Right renal pelvis (tissue), 4 donors: ENCODE measurements at regions not wholly inside any gene's neighbourhood (a gene's known extent, or its start where the extent isn't known, plus 50 kb on each side); places are given as distances from the start of the nearest gene placed in this dataset.
"Not testable (repeated sequence)": the region's sequence is repeated elsewhere in the genome, so short reads cannot be mapped to it uniquely, and the experiment has no call there.

Experiments
- DNase-seq, 4 donors: peaks; one replicate each; pipeline ENCODE4 v3.0.0-alpha.2; 2013; ENCODE audit warnings: low read depth in 4 of 4, low spot score in 3 of 4, missing footprints in 1 of 4

DNA sequence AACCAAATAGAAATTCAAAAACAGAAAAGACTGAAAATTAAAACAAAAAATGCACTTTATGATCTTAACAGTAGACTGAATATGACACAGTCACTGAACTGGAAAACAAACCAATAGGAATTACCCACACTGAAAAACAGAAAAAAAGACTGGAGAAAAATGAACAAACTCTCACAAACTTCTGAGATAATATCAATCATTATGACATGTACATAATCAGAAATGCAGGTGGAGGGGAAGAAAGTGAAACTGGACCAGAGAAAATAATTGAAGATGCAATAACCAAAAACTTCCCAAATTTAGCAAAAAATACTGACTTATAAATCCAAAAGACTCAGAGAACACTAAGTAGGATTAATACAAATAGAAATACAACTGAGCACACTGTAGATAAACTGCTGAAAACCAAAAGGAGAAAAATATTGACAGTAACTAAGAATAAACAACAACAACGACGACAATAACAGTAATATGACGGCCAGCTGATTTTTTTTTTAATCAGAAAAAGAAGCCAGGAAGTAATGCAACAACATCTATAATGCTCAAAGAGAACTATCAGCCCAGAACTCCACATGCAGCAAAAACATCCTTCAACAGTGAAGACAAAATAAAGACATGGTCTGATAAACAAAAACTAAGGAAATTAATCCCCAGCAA lies 108.1 kb downstream of the ZFAND4 start:
- DNase-seq: no peak

DNA sequence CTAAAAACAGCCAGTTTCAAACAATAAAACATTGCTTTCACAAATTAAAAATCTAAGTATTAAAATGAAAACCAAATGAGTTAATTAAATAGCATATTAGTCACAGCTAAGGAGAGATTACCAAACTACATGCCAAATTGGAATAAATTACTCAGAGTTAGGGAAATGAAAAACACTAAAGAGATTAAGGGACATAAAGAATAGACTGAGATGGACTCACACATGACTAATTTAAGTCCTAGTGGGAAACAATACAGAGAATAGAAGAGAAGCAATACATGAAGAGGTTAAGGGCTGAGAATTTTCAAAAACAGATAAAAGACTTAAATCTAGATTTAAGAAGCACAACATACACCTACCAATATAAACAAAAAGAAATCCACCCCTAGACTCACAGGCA lies 110.6 kb downstream of the ZFAND4 start:
- DNase-seq: no peak

DNA sequence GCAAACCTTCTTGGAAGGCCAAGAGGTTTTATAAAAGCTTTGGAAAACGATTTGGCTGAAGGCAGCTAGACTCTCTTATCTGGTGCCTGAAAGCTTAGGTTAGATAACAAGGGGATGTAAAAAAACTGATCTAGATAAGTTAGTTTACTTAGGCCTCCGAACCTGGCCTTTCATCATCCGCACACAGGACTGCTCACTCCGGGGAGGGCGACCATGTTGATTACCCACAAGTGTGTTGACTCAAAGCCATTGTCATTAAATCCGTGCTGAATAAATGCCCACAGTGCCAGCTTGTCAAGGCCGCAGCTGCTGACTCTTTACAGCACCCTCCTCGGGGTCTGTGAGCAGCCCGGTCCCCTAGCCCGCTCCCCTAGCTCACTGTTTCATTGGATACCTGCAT lies 112.3 kb downstream of the ZFAND4 start:
- no peak for DNase-seq

DNA sequence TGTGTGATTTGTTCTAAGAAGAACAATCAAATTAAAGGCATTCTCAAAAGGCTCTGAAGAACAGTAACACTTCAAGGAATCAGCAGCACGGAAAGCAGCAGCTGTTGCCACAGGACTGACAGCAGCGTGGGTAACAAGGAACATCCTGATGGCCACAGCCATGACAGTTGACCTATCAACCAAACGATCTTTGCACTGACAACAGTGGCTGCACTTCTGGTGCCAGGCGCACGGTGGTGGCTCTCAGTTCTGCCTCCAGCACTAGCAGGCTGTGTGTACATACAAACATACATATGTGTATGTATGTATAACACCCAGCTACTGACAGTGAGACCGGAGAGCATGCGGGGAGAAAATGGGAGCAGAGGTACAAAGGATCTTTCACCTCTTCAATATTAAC lies 114.1 kb downstream of the ZFAND4 start:
- no peak for DNase-seq

DNA sequence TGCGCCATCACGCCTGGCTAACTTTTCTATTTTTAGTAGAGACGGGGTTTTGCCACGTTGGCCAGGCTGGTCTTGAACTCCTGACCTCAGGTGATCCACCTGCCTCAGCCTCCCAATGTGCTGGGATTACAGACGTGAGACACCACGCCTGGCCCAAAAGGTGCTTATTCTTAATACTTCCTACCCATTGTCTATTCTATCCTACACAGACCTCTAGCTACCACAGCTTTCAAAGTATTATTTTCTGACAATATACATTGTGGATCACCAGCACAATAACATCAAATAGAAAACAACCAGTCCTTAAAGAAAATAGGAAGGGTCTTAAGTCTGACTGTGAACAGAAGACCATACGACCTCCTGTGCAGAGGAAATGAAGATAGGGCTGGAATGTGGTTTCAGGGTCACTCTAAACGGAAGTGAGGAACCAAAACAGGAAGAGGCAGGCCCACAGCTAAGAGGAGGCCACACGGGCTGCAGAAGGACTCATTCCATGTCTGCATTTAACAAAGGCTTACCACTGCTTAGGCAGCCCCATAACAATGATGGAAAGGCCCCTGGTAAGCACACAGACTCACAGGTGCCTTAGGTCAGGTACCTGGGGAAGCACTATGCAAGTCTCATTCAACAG lies 115.2 kb downstream of the ZFAND4 start:
- no peak for DNase-seq

DNA sequence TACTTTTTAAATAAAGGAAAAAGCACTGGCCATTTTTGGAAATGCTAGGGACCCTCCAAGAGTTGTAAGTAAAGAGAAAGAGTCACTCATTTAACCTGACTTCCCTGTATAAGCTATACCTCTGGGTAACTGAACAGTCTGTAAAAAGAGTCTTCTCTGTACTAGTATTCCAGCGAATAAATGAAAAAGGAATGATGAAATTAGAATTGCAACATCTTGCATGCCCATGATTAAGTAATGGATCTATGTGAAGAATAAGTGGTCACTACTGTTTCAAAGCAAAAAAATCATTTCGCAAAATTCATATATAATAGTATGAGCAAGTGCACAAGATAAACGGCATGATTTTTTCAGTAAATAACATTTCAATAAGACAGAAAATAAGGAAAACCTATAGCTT lies 116.8 kb downstream of the ZFAND4 start:
- no peak for DNase-seq

DNA sequence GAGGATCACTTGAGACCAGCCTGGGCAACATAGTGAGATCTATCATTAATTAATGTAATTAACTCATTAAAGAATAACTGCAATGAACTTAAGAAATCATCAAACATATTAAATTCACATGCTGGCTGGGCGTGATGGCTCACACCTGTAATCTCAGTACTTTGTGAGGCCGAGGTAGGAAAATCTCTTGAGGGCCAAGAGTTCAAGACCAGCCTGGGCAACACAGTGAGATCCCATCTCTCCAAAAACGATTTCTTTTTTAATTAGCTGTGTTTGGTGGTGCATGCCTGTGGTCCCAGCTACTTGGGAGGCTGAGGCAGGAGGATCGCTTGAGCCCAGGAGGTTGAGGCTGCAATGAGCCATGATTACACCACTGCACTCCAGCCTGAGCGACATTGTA lies 117.2 kb downstream of the ZFAND4 start:
- not testable (repeated sequence) for DNase-seq

DNA sequence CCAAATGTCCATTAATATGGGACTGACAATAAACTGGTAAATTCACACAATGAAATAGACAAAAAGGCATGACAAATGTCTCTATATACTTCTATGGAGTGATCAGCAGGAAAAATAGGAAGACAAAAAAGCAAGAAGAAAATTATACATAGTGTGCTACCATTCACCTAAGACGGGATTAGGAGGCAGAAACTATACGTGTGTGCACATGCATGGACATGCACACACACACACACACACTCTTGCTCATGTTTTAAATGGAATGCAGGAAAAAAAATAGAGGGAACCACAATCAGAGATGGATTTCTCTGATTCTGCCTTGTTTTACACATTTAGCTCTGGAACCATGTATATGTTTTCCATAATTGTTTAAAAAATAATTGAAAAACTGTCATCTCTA lies 119.0 kb downstream of the ZFAND4 start:
- DNase-seq: no peak

DNA sequence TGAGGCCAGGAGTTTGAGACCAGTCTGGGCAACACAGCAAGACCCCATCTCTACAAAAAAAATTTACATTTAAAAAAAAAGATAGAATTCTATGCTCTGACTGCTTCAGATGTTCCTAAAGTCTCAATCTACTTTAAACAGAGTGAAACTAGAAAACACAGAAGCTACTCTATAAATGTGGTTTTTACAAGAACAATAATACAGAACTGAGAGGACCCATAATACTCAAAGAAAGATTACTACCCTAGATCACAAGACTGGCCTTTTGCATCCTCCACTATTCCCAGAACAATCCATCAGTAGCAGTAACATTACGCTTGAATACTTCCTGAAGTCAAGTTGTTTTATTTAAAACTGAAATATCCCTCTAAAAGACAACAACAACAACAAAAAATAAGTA lies 119.4 kb downstream of the ZFAND4 start:
- no peak for DNase-seq

DNA sequence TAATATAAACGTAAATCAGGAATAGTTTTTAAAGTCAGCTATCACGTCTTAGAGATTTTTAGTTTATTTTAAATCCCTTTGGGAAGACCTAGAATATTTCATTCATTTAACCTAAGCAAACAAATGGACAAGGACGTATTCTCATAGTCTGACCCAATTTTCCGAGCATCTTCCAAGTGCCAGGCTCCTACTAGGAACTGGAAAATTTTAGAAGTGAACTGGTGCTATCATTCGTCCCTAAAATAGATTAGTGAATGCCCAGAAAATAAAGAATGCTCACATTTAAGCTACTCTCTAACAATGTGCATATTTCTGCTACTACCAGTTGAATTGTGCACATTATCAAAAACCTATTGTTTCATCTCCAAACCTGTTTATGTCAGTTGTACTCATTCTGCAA lies 120.1 kb downstream of the ZFAND4 start:
- DNase-seq: no peak

DNA sequence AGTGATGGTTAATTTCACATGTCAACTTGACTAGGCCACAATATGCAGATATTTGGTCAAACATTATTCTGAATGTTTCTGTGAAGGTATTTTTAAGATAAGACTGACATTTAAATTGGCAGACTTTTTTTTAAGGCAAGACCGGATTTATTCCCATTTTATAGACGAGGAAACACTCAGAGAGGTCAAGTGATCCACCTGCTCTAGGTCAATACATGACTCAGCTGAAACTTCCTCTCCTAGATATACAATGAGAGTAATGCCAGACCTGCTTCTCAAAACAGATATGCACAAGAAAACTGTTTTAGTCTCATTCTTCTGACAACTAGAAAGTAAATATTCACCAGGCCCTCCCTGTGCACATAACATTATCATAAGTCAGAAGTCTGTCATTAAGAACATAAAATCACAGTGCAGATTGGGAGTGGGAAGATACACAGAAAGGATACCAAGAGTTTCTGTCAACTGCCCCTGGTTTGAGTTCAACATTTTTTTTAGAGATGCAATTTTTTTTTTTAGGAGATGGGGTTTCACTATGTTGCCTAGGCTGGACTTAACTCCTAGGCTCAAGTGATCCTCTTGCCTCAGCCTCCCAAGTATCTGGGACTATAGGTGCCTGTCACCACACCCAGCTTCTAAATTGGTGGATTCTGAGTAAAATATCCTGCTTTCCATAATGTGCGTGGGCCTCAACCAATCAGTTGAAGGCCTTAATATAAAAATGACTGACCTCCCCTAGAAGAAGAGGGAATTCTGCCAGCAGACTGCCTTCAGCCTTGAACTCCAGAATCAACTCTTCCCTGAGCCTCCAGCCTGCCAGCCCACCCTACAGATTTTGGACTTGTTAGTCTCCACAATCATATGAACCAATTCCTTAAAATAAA lies 121.4 kb downstream of the ZFAND4 start:
- DNase-seq: no peak

DNA sequence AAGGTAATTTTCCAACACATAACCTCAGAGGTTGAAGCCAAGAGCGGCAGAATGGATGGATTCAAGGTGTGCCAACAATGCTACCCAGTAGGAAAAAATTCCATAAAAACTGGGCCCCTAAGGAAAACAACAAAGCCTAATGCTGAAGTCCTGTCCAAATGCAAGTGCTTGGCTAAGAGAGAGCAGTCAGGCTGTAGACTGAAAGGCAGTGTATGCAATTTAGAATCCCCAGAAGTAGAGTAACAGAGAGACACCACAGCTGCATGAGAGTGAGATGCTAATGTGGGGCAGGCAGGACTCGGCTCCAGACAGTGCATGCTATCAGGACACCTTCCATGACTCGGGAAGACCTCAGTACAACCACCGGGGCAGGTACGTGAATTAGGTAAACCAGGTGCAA lies 124.5 kb downstream of the ZFAND4 start:
- DNase-seq: no peak

DNA sequence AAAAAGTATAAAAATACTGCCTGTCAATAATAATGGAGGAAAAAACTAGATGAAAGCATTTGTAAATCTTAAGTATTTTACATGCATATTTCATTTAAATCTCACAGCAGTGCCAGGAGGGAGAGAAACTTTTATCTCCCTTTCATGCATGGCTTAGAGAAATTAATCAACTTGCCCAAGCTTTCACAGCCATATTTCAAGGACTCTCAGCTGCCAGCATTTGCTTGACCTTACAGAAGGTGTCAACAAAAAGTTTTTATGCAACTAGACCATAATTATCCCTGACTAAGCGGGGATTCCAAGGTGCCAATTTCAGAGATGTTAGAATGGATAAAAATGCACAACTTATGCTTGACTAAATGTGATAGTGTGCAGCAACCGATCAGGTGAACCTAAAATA lies 125.4 kb downstream of the ZFAND4 start:
- DNase-seq: no peak

DNA sequence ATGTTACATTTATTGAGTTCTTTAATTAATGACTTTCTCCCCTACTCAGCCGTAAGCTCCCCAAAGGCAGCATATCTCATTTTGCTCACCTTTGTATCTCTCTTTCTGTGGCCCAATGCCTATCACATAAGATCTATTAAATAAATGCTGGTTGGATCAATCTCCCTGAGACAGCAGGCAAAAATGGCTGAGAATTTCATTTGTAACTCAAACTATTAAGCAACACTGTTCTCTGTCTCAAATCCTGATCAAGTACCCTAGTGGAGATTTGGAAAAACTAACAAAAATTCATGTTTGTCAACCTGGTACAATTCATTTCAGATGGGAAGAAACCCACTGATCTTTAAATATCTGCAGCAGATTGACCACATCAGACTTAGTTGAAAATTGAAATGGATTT lies 127.4 kb downstream of the ZFAND4 start:
- DNase-seq: no peak

DNA sequence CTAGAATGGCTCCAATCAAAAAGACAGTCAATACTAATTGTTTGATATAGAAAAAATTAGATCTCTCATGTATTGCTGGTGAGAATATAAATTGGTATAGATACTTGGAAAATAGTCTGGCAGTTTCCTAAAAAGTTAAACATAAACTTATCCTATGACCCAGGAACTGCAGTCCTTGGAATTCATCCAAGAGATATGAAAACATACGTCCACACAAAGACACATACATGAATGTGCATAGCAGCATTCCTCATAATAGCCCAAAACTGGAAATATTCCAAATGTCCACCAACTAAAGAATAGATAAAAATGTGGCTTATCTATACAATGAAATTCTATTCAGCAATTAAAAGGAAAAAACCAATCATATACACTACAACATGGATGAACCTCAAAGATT lies 128.4 kb downstream of the ZFAND4 start:
- DNase-seq: no peak

DNA sequence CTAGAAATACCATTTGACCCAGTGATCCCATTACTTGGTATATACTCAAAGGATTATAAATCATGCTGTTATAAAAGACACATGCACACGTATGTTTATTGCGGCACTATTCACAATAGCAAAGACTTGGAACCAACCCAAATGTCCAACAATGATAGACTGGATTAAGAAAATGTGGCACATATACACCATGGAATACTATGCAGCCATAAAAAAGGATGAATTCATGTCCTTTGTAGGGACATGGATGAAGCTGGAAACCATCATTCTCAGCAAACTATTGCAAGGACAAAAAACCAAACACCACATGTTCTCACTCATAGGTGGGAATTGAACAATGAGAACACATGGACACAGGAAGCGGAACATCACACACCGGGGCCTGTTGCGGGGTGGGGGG lies 131.5 kb downstream of the ZFAND4 start:
- DNase-seq: not testable (repeated sequence)

DNA sequence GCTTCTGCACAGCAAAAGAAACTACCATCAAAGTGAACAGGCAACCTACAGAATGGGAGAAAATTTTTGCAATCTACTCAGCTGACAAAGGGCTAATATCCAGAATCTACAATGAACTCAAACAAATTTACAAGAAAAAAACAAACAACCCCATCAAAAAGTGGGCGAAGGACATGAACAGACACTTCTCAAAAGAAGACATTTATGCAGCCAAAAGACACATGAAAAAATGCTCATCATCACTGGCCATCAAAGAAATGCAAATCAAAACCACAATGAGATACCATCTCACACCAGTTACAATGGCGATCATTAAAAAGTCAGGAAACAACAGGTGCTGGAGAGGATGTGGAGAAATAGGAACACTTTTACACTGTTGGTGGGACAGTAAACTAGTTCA lies 132.0 kb downstream of the ZFAND4 start:
- DNase-seq: not testable (repeated sequence)

DNA sequence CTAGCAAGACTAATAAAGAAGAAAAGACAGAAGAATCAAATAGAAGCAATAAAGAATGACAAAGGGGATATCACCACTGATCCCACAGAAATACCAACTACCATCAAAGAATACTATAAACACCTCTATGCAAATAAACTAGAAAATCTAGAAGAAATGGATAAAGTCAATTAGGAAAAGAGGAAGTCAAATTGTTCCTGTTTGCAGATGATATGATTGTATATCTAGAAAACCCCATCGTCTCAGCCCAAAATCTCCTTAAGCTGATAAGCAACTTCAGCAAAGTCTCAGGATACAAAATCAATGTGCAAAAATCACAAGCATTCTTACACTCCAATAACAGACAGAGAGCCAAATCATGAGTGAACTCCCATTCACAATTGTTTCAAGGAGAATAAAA lies 133.0 kb downstream of the ZFAND4 start:
- DNase-seq: not testable (repeated sequence)

DNA sequence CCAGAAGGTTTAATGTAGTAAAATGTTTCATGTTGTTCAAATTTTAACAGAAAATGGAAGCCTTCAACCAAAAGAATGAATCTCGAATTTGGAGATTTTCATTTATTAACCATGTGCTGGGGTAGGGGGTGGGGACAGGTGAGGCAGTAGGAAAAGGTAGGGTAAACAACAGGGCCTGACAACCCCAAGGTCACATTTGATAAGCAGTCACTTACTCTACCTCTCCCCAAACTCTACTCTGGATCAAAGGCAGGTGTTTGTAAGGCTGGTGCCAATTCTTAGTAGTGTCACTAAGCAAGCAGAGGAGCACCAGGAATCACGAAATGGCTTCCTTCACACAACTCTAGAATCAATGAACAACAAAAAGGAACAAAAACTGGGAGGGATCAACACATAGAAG lies 138.0 kb downstream of the ZFAND4 start:
- no peak for DNase-seq

DNA sequence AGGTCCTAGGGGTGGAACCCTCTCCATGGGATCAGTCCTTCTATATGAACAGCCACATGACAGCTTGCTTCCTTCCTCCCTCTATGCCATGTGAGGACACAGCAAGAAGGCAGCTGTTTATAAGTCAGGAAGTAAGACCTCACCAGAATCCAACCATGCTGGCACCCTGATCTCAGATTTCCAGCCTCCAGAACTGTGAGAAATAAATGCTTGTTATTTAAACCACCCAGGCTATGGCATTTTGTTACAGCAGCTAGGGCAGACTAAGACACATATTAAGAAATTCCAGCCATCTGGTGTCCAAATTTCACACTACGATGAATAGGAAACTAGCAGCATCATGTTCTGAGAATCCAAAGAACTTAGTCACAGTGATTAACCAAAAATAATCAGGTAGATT lies 140.1 kb downstream of the ZFAND4 start:
- DNase-seq: no peak

DNA sequence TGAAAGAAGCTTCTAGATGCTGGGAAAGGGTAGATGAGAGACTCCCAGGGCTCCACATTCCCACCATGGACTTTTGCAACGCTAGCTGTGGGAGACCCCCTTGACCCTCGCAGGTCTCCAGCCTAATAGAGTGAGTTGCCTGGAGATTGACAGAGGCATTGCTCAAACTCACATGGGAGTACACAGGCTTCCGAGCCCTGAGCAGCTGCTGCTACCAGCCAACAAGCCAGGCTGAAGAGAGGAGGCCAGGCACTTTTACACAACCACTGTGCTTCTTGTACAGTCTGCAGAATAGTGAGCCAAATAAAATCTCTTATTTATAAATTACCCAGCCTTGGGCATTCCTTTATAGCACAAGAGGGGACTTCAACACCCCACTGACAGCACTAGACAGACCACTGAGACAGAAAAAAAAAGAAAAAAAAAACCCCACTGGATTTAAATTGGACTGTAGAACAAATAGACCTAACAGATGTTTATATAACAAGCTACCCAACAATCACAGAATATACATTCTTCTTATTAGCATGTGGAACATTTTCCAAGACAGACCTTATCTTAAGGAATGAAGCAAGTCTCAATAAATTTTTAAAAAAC lies 146.2 kb downstream of the ZFAND4 start:
- no peak for DNase-seq
